ENCODE measurements at regions not wholly inside any gene's neighbourhood (a gene's known extent, or its start where the extent isn't known, plus 50 kb on each side); places are given as distances from the start of the nearest gene placed in this dataset.

GRCh38 chr7:68807666-68808065, 790.6 kb upstream of the AUTS2 start:
- no peak overlapping the region for H3K27ac ChIP-seq
- H3K4me2 ChIP-seq (ENCODE audit: unreplicated experiment), result no peak overlapping the region
- no peaks in the 10 kb centered on the region for H3K79me2 ChIP-seq (ENCODE audit: insufficient read depth)
- DNase-seq, result no peak
- H3K4me1 ChIP-seq (ENCODE audit: insufficient read depth), result no peaks in the 10 kb centered on the region
- no peaks in the 10 kb centered on the region for H3K27me3 ChIP-seq (replicated peaks; ENCODE audit: insufficient read depth)
- H3K4me3 ChIP-seq, result no peak overlapping the region
- H4K20me1 ChIP-seq (ENCODE audit: insufficient read depth), result no peaks in the 10 kb centered on the region
- H3K36me3 ChIP-seq (ENCODE audit: low read depth), result no peaks in the 10 kb centered on the region
- TF ChIP-seq EZH2phosphoT487 (IDR thresholded peaks at IDR 0.05; ENCODE audit: insufficient read depth, low read depth), result no peak
- no peak for TF ChIP-seq EZH2 (IDR thresholded peaks at IDR 0.05; ENCODE audit: insufficient read depth, poor library complexity, severe bottlenecking)
- no peaks in the 10 kb centered on the region for H3K9me3 ChIP-seq (ENCODE audit: low read depth)
- H3F3A ChIP-seq (ENCODE audit: insufficient read depth), result no peaks in the 10 kb centered on the region
- no peaks in the 10 kb centered on the region for H3K9me2 ChIP-seq (ENCODE audit: insufficient read depth)
- in situ Hi-C loops (cut with MboI), result no loop called here
- no peak overlapping the region for H3K9ac ChIP-seq
- WGBS, 2 experiments (ENCODE audit: low coverage in 1 of 2, low lambda C conversion rate in 2 of 2, missing lambda C conversion rate in 2 of 2), result 6 to 13% methylated on average over 2 of the region's 2 CpGs
- no peak overlapping the region for H2AFZ ChIP-seq

DNA sequence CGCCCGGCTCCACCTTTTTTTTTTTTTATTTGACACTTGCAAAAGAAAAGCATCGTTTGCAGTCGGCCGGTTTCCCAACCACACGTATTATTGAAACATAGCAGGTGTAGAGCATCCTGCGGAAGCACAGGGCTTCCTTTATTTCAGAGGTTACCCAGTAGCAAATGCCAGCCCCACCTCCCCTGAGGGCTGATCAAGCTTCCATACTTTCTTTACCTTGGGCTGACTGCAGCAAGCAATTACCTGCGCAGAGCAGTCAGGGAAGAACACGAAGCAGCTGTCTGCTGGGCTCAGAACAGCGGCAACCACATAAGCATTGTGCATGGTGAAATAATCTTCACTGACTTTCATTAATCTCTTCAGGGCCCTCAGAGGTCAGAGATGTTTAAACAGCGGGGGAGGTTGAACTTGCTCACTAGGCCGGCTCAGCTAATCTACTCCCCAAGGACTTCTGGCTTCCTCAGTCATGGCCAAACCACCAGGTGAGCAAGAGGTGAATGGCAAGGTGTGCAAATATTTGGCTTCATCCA, 784.7 kb upstream of the AUTS2 start:
- H3K9me3 ChIP-seq (ENCODE audit: low read depth), result no peaks in the 10 kb centered on the region
- no peaks in the 10 kb centered on the region for H3K9me2 ChIP-seq (ENCODE audit: insufficient read depth)
- H3F3A ChIP-seq (ENCODE audit: insufficient read depth), result no peaks in the 10 kb centered on the region
- H3K27me3 ChIP-seq (replicated peaks; ENCODE audit: insufficient read depth), result no peaks in the 10 kb centered on the region
- no peaks in the 10 kb centered on the region for H3K79me2 ChIP-seq (ENCODE audit: insufficient read depth)
- H3K4me3 ChIP-seq, result no peak overlapping the region
- H3K4me2 ChIP-seq (ENCODE audit: unreplicated experiment), result no peak overlapping the region
- DNase-seq, result no peak
- H4K20me1 ChIP-seq (ENCODE audit: insufficient read depth), result no peaks in the 10 kb centered on the region
- no peak for TF ChIP-seq EZH2phosphoT487 (IDR thresholded peaks at IDR 0.05; ENCODE audit: insufficient read depth, low read depth)
- TF ChIP-seq EZH2 (IDR thresholded peaks at IDR 0.05; ENCODE audit: insufficient read depth, poor library complexity, severe bottlenecking), result no peak
- H3K4me1 ChIP-seq (ENCODE audit: insufficient read depth), result no peaks in the 10 kb centered on the region
- no peaks in the 10 kb centered on the region for H3K36me3 ChIP-seq (ENCODE audit: low read depth)
- no peak overlapping the region for H3K27ac ChIP-seq
- WGBS, 2 experiments (ENCODE audit: low coverage in 1 of 2, low lambda C conversion rate in 2 of 2, missing lambda C conversion rate in 2 of 2), result 69 to 72% methylated on average over 12 of the region's 12 CpGs
- no peak overlapping the region for H3K9ac ChIP-seq
- no peak overlapping the region for H2AFZ ChIP-seq
- in situ Hi-C loops (cut with MboI), result no loop called here

DNA sequence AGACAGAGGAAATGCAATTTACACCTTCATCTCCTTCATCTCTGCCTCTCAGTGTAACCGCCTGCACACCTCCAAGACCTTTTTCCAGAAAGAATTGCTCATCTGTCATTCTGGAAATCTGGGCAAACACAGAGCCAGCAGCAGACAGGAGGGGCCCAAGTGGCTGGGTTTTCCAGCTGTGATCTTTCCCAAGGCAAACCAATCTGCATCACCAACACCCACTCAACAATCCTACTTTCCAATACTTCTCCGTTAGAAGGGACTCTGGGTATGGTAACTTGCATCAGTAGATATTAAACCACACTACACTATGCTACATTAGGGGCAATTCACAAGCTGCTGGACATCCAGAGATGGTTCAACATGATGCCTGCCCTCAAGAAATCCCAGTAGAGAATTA, 781.8 kb upstream of the AUTS2 start:
- Histone ChIP-seq H3K27ac (no peak overlapping the region), H4K20me1 (ENCODE audit: insufficient read depth) (no peaks in the 10 kb centered on the region), H3K79me2 (ENCODE audit: insufficient read depth) (no peaks in the 10 kb centered on the region), H3K27me3 (replicated peaks; ENCODE audit: insufficient read depth) (no peaks in the 10 kb centered on the region), H3K9ac (no peak overlapping the region), H3K9me3 (ENCODE audit: low read depth) (no peaks in the 10 kb centered on the region), H3F3A (ENCODE audit: insufficient read depth) (no peaks in the 10 kb centered on the region), H2AFZ (no peak overlapping the region), H3K4me1 (ENCODE audit: insufficient read depth) (no peaks in the 10 kb centered on the region), H3K4me3 (no peak overlapping the region), H3K4me2 (ENCODE audit: unreplicated experiment) (no peak overlapping the region), H3K36me3 (ENCODE audit: low read depth) (no peaks in the 10 kb centered on the region), H3K9me2 (ENCODE audit: insufficient read depth) (no peaks in the 10 kb centered on the region)
- DNase-seq, result no peak
- no peak for TF ChIP-seq EZH2 (IDR thresholded peaks at IDR 0.05; ENCODE audit: insufficient read depth, poor library complexity, severe bottlenecking)
- TF ChIP-seq EZH2phosphoT487 (IDR thresholded peaks at IDR 0.05; ENCODE audit: insufficient read depth, low read depth), result no peak
- in situ Hi-C loops (cut with MboI), result no loop called here
- WGBS, 2 experiments (ENCODE audit: low coverage in 1 of 2, low lambda C conversion rate in 2 of 2, missing lambda C conversion rate in 2 of 2), result 30 to 50% methylated on average over 2 of the region's 2 CpGs

DNA sequence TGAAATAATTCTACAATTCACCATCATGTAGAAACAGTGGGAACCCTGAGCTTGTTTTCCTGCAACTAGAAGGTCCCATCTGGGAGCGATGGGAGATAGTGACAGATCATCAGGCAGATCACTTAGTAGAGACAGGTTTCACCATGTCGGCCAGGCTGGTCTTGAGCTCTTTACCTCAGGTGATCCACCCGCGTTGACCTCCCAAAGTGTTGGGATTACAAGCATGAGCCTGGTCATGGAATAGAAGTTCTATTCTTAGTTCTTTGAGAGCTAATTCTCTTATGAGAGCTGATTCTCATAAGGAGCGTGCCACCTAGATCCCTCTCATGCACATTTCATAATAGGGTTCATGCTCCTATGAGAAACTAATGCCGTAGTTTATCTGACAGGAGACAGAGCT, 778.0 kb upstream of the AUTS2 start:
- no peaks in the 10 kb centered on the region for H3K9me2 ChIP-seq (ENCODE audit: insufficient read depth)
- H3K27me3 ChIP-seq (replicated peaks; ENCODE audit: insufficient read depth), result no peaks in the 10 kb centered on the region
- no peaks in the 10 kb centered on the region for H3K4me1 ChIP-seq (ENCODE audit: insufficient read depth)
- H2AFZ ChIP-seq, result no peak overlapping the region
- no peak overlapping the region for H3K4me2 ChIP-seq (ENCODE audit: unreplicated experiment)
- H3K27ac ChIP-seq, result no peak overlapping the region
- H3K9ac ChIP-seq, result no peak overlapping the region
- in situ Hi-C loops (cut with MboI), result no loop called here
- no peaks in the 10 kb centered on the region for H3K36me3 ChIP-seq (ENCODE audit: low read depth)
- no peak for DNase-seq
- no peak overlapping the region for H3K4me3 ChIP-seq
- no peaks in the 10 kb centered on the region for H4K20me1 ChIP-seq (ENCODE audit: insufficient read depth)
- TF ChIP-seq EZH2 (IDR thresholded peaks at IDR 0.05; ENCODE audit: insufficient read depth, poor library complexity, severe bottlenecking), result no peak
- no peak for TF ChIP-seq EZH2phosphoT487 (IDR thresholded peaks at IDR 0.05; ENCODE audit: insufficient read depth, low read depth)
- H3K9me3 ChIP-seq (ENCODE audit: low read depth), result no peaks in the 10 kb centered on the region
- H3K79me2 ChIP-seq (ENCODE audit: insufficient read depth), result no peaks in the 10 kb centered on the region
- no peaks in the 10 kb centered on the region for H3F3A ChIP-seq (ENCODE audit: insufficient read depth)
- 45 to 52% methylated on average over 6 of the region's 6 CpGs for WGBS, 2 experiments (ENCODE audit: low coverage in 1 of 2, low lambda C conversion rate in 2 of 2, missing lambda C conversion rate in 2 of 2)

- H4K20me1 ChIP-seq (ENCODE audit: insufficient read depth), result no peaks in the 10 kb centered on the region
- 23 to 33% methylated on average over 5 of the region's 5 CpGs for WGBS, 2 experiments (ENCODE audit: low coverage in 1 of 2, low lambda C conversion rate in 2 of 2, missing lambda C conversion rate in 2 of 2)
- H3K9me2 ChIP-seq (ENCODE audit: insufficient read depth), result no peaks in the 10 kb centered on the region
- H3K4me3 ChIP-seq, result no peak overlapping the region
- H3F3A ChIP-seq (ENCODE audit: insufficient read depth), result no peaks in the 10 kb centered on the region
- no peak overlapping the region for H3K4me2 ChIP-seq (ENCODE audit: unreplicated experiment)
- DNase-seq, result no peak
- in situ Hi-C loops (cut with MboI), result no loop called here
- no peaks in the 10 kb centered on the region for H3K9me3 ChIP-seq (ENCODE audit: low read depth)
- H3K27ac ChIP-seq, result no peak overlapping the region
- H3K9ac ChIP-seq, result no peak overlapping the region
- no peaks in the 10 kb centered on the region for H3K36me3 ChIP-seq (ENCODE audit: low read depth)
- H3K27me3 ChIP-seq (replicated peaks; ENCODE audit: insufficient read depth), result no peaks in the 10 kb centered on the region
- no peak for TF ChIP-seq EZH2phosphoT487 (IDR thresholded peaks at IDR 0.05; ENCODE audit: insufficient read depth, low read depth)
- no peak for TF ChIP-seq EZH2 (IDR thresholded peaks at IDR 0.05; ENCODE audit: insufficient read depth, poor library complexity, severe bottlenecking)
- H2AFZ ChIP-seq, result no peak overlapping the region
- H3K79me2 ChIP-seq (ENCODE audit: insufficient read depth), result no peaks in the 10 kb centered on the region
- no peaks in the 10 kb centered on the region for H3K4me1 ChIP-seq (ENCODE audit: insufficient read depth)
Measured at GRCh38 chr7:68821846-68822245, 776.4 kb upstream of the AUTS2 start.

Data from GM23248 (cell line).